SH-SY5Y (cell line): ENCODE measurements at regions not wholly inside any gene's neighbourhood (a gene's known extent, or its start where the extent isn't known, plus 50 kb on each side); places are given as distances from the start of the nearest gene placed in this dataset.

Experiments
- GATA2 ChIP-seq: IDR thresholded peaks from 2 replicates; pipeline ENCODE4 v1.6.1; 2011; ENCODE audit warnings: mild to moderate bottlenecking, low read depth, low read length
- GATA3 ChIP-seq: IDR thresholded peaks from 2 replicates; pipeline ENCODE4 v1.6.1; 2011; ENCODE audit warnings: low read depth, mild to moderate bottlenecking, low read length, moderate library complexity

- TF ChIP-seq GATA2 (no peak), GATA3 (no peak)
Observed at GRCh38 chr12:84763107-84763506, 149.5 kb downstream of the SLC6A15 start.
